ENCODE measurements at regions not wholly inside any gene's neighbourhood (a gene's known extent, or its start where the extent isn't known, plus 50 kb on each side); places are given as distances from the start of the nearest gene placed in this dataset.

GRCh38 chr17:71260366-71260940, 860.4 kb upstream of the SOX9 start:
- no peak for TF ChIP-seq NFE2L1 (CRISPR knock-in tag; IDR thresholded peaks at IDR 0.05)
- TF ChIP-seq CTCF (IDR thresholded peaks at IDR 0.05), result no peak
- no peak for TF ChIP-seq MAX (CRISPR knock-in tag; IDR thresholded peaks at IDR 0.05)
- TF ChIP-seq ZNF532 (CRISPR knock-in tag; IDR thresholded peaks at IDR 0.05; ENCODE audit: borderline replicate concordance), result no peak
- no peak for TF ChIP-seq ATF3 (CRISPR knock-in tag; conservative IDR thresholded peaks at IDR 0.05)
- TF ChIP-seq NR3C1 (CRISPR knock-in tag; conservative IDR thresholded peaks at IDR 0.05; ENCODE audit: low read depth), result no peak
